DOHH2 (cell line): ENCODE measurements at regions not wholly inside any gene's neighbourhood (a gene's known extent, or its start where the extent isn't known, plus 50 kb on each side); places are given as distances from the start of the nearest gene placed in this dataset.

ENCODE experiments used
- EZH2phosphoT487 ChIP-seq: fragments of 200-600 bp; sonication (generic); IDR thresholded peaks from 2 replicates; pipeline ENCODE4 v1.6.1; 2017; ENCODE audit warnings: borderline replicate concordance, mild to moderate bottlenecking, antibody characterized with exemption, low read length, moderate library complexity, mixed read lengths
- TF ChIP-seq, protein P1 (sequence below): fragments of 200-600 bp; sonication (generic); IDR thresholded peaks from one replicate; pipeline ENCODE4 v1.5.1; 2014; ENCODE audit warnings: antibody characterized with exemption, mild to moderate bottlenecking, low read depth, low read length; ENCODE audit not compliant: poor library complexity, severe bottlenecking

DNA sequence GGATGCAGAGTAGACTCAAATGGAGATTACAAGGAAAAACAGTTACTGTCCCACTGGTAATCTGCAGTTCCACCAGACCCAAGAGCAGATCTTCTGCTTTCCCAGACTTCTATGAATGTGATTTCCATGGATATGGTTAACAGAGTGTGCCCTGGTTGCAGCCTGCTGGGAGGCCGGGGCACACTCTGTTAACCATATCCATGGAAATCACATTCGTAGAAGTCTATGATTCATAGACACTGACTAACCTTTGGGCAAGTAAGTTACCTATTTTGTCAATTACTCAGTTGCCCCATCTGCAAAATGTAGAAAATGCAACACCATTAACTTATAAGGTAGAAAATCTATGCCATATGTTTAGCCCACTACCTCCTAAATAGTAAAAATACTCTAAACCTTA, 443.1 kb upstream of the PITX2 start:
- TF ChIP-seq, protein P1, sequence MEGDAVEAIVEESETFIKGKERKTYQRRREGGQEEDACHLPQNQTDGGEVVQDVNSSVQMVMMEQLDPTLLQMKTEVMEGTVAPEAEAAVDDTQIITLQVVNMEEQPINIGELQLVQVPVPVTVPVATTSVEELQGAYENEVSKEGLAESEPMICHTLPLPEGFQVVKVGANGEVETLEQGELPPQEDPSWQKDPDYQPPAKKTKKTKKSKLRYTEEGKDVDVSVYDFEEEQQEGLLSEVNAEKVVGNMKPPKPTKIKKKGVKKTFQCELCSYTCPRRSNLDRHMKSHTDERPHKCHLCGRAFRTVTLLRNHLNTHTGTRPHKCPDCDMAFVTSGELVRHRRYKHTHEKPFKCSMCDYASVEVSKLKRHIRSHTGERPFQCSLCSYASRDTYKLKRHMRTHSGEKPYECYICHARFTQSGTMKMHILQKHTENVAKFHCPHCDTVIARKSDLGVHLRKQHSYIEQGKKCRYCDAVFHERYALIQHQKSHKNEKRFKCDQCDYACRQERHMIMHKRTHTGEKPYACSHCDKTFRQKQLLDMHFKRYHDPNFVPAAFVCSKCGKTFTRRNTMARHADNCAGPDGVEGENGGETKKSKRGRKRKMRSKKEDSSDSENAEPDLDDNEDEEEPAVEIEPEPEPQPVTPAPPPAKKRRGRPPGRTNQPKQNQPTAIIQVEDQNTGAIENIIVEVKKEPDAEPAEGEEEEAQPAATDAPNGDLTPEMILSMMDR, result no peak
- TF ChIP-seq EZH2phosphoT487, result no peak
